ENCODE measurements at regions not wholly inside any gene's neighbourhood (a gene's known extent, or its start where the extent isn't known, plus 50 kb on each side); places are given as distances from the start of the nearest gene placed in this dataset.

GRCh38 chr18:47746615-47747014 lies 183.8 kb downstream of the SMAD2 start:
- DNase-seq: no peak
- no peak for TF ChIP-seq CTCF (IDR thresholded peaks at IDR 0.05)
- H3K9me3 Mint-ChIP-seq: no peaks in the 10 kb centered on the region
- no peaks in the 10 kb centered on the region for H3K4me1 Mint-ChIP-seq (ENCODE audit: low read depth)
- no peak overlapping the region for H3K27ac Mint-ChIP-seq
- H3K27me3 Mint-ChIP-seq (ENCODE audit: insufficient read depth): peaks cover 9% of the 10 kb centered on the region
- no peaks in the 10 kb centered on the region for H3K36me3 Mint-ChIP-seq (ENCODE audit: low read depth)
- H3K4me3 Mint-ChIP-seq: no peak overlapping the region

GRCh38 chr18:47745227-47745626 lies 185.2 kb downstream of the SMAD2 start:
- H3K9me3 Mint-ChIP-seq: no peaks in the 10 kb centered on the region
- H3K36me3 Mint-ChIP-seq (ENCODE audit: low read depth): no peaks in the 10 kb centered on the region
- no peak overlapping the region for H3K27ac Mint-ChIP-seq
- TF ChIP-seq CTCF (IDR thresholded peaks at IDR 0.05): no peak
- DNase-seq: no peak
- no peak overlapping the region for H3K4me3 Mint-ChIP-seq
- no peaks in the 10 kb centered on the region for H3K4me1 Mint-ChIP-seq (ENCODE audit: low read depth)
- peaks cover 2% of the 10 kb centered on the region for H3K27me3 Mint-ChIP-seq (ENCODE audit: insufficient read depth)

GRCh38 chr18:47737956-47738355 lies 192.5 kb downstream of the SMAD2 start:
- no peaks in the 10 kb centered on the region for H3K36me3 Mint-ChIP-seq (ENCODE audit: low read depth)
- peaks cover 14% of the 10 kb centered on the region for H3K27me3 Mint-ChIP-seq (ENCODE audit: insufficient read depth)
- H3K9me3 Mint-ChIP-seq: peaks cover 4% of the 10 kb centered on the region; the same call in 1 of the 2 replicates
- H3K4me3 Mint-ChIP-seq: no peak overlapping the region
- H3K4me1 Mint-ChIP-seq (ENCODE audit: low read depth): no peaks in the 10 kb centered on the region
- TF ChIP-seq CTCF (IDR thresholded peaks at IDR 0.05): no peak
- no peak overlapping the region for H3K27ac Mint-ChIP-seq
- DNase-seq: no peak

- no peak for TF ChIP-seq CTCF (IDR thresholded peaks at IDR 0.05)
Observed at GRCh38 chr18:47737198-47737830, 193.1 kb downstream of the SMAD2 start.

GRCh38 chr18:47736376-47737140 lies 193.9 kb downstream of the SMAD2 start:
- peaks cover 14% of the 10 kb centered on the region for H3K27me3 Mint-ChIP-seq (ENCODE audit: insufficient read depth)
- no peak overlapping the region for H3K4me3 Mint-ChIP-seq
- no peak overlapping the region for H3K27ac Mint-ChIP-seq
- H3K4me1 Mint-ChIP-seq (ENCODE audit: low read depth): no peaks in the 10 kb centered on the region
- H3K9me3 Mint-ChIP-seq: peaks cover 4% of the 10 kb centered on the region; the same call in 1 of the 2 replicates
- TF ChIP-seq CTCF (IDR thresholded peaks at IDR 0.05): no peak
- H3K36me3 Mint-ChIP-seq (ENCODE audit: low read depth): no peaks in the 10 kb centered on the region
- no peak for DNase-seq

More at GRCh38 chr18:47737198-47737830, 193.1 kb downstream of the SMAD2 start:
- no peak for DNase-seq
- Mint-ChIP-seq H3K4me1 (ENCODE audit: low read depth) (no peaks in the 10 kb centered on the region), H3K36me3 (ENCODE audit: low read depth) (no peaks in the 10 kb centered on the region), H3K9me3 (peaks cover 4% of the 10 kb centered on the region; the same call in 1 of the 2 replicates), H3K4me3 (no peak overlapping the region), H3K27me3 (ENCODE audit: insufficient read depth) (peaks cover 14% of the 10 kb centered on the region), H3K27ac (no peak overlapping the region)

Measured in HFFc6 (cell line).